ENCODE measurements at regions not wholly inside any gene's neighbourhood (a gene's known extent, or its start where the extent isn't known, plus 50 kb on each side); places are given as distances from the start of the nearest gene placed in this dataset.

DNA sequence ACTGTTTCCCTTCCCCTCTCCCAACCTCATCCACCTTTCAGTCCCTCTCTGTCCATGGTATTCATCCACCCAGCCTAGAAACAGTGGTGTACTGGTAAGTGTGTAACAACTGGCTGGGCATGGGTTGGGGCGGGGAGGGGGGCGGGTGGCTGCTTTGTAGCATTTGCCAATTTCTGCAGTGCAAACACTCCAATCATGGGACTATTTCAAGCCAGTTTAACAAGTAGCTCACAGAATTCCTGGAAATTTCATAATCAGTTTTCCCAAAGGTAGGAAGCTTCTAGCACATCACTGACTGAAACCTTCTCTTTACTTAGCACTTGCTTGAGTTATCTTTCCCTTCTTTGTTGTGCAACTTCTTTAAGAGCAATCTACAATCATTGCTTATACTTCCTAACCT, 100.8 kb upstream of the WASF3 start:
- 36% methylated on average over 2 of the region's 2 CpGs; no CpG with 5 or more reads in 1 of the 2 donors for WGBS, 2 donors (ENCODE audit: low coverage in 1 of 2)
- intact Hi-C loops (cut with DNase I; ENCODE audit: low total_unique reads) (no loop called here), in situ Hi-C loops (cut with MboI; ENCODE audit: low pct_ligation_motif_present in 1 of 4, low pct_unique_long_range_greater_than_20kb in 1 of 4, low sequenced_read_pairs in 3 of 4) (no loop called here)
- TF ChIP-seq POLR2A (IDR thresholded peaks at IDR 0.05) (no peak), EP300 (IDR thresholded peaks at IDR 0.05; ENCODE audit: low read depth) (no peak), POLR2AphosphoS5 (IDR thresholded peaks at IDR 0.05) (no peak)
- TF ChIP-seq, protein P1, sequence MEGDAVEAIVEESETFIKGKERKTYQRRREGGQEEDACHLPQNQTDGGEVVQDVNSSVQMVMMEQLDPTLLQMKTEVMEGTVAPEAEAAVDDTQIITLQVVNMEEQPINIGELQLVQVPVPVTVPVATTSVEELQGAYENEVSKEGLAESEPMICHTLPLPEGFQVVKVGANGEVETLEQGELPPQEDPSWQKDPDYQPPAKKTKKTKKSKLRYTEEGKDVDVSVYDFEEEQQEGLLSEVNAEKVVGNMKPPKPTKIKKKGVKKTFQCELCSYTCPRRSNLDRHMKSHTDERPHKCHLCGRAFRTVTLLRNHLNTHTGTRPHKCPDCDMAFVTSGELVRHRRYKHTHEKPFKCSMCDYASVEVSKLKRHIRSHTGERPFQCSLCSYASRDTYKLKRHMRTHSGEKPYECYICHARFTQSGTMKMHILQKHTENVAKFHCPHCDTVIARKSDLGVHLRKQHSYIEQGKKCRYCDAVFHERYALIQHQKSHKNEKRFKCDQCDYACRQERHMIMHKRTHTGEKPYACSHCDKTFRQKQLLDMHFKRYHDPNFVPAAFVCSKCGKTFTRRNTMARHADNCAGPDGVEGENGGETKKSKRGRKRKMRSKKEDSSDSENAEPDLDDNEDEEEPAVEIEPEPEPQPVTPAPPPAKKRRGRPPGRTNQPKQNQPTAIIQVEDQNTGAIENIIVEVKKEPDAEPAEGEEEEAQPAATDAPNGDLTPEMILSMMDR (IDR thresholded peaks at IDR 0.05), result no peak
- no peak overlapping the region for H3K4me3 ChIP-seq
- no peak for DNase-seq
- H3K27ac ChIP-seq, result no peak overlapping the region
- H3K27me3 ChIP-seq, result no peaks in the 10 kb centered on the region
- no peaks in the 10 kb centered on the region for H3K36me3 ChIP-seq
- H3K4me1 ChIP-seq, result no peaks in the 10 kb centered on the region
- H3K9me3 ChIP-seq, result no peaks in the 10 kb centered on the region

DNA sequence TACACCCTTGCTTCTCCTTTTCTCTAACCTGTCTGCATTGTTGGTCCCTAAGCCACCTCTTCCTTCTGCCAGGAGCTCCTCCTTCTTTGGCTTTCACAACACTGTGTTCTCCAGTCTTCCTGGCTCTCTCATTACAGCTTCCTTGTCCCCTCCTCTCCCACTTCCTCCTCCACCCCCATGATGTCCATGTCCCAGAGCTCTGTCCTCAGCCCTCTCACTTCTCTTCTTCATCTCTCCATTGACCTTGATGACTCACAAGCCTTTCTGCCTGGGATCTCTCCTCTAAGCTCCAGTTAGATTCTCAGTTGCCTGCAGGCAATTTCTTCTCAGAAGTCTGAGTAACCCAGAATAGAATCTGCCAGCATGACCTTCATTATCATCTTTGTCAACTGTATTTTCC, 100.3 kb upstream of the WASF3 start:
- H3K4me1 ChIP-seq, result no peaks in the 10 kb centered on the region
- H3K9me3 ChIP-seq, result no peaks in the 10 kb centered on the region
- intact Hi-C loops (cut with DNase I; ENCODE audit: low total_unique reads) (no loop called here), in situ Hi-C loops (cut with MboI; ENCODE audit: low pct_ligation_motif_present in 1 of 4, low pct_unique_long_range_greater_than_20kb in 1 of 4, low sequenced_read_pairs in 3 of 4) (no loop called here)
- H3K27me3 ChIP-seq, result no peaks in the 10 kb centered on the region
- H3K4me3 ChIP-seq, result no peak overlapping the region
- no peak overlapping the region for H3K27ac ChIP-seq
- TF ChIP-seq POLR2A (IDR thresholded peaks at IDR 0.05) (no peak), POLR2AphosphoS5 (IDR thresholded peaks at IDR 0.05) (no peak), EP300 (IDR thresholded peaks at IDR 0.05; ENCODE audit: low read depth) (no peak)
- TF ChIP-seq, protein P1 (IDR thresholded peaks at IDR 0.05), result no peak
- H3K36me3 ChIP-seq, result no peaks in the 10 kb centered on the region
- no peak for DNase-seq

DNA sequence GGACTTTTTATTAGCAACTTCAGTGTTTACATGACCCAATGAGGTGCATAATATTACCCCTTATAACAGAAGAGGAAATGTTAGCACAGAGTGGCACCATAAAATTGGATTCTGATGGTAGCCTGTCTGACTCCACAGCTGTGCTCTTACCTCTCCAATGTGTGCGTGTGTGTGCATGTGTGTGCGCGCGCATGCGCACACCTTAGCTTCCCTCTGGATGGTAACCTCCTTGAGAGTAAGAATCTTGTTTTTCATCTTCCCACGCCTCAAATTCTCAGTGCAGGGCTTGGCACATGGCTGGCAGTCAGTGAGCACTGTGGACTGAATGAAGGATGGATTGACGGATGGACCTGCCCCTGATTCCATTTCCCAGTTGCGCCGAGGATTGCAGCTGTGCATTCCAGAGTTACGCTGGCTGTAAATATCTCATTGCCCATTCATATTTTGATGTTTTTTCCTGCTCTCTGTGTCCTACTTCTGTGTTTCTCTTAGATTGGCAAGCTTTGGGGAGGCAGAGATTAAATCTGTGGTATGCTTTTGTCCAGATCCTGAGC, 99.2 kb upstream of the WASF3 start:
- DNase-seq, result no peak
- WGBS, 2 donors (ENCODE audit: low coverage in 1 of 2), result 60 to 79% methylated on average over 1 to 10 of the region's 10 CpGs
- in situ Hi-C loops (cut with MboI; ENCODE audit: low pct_ligation_motif_present in 1 of 4, low pct_unique_long_range_greater_than_20kb in 1 of 4, low sequenced_read_pairs in 3 of 4) (no loop called here), intact Hi-C loops (cut with DNase I; ENCODE audit: low total_unique reads) (no loop called here)
- Histone ChIP-seq H3K4me1 (no peaks in the 10 kb centered on the region), H3K4me3 (no peak overlapping the region), H3K9me3 (no peaks in the 10 kb centered on the region), H3K36me3 (no peaks in the 10 kb centered on the region), H3K27ac (no peak overlapping the region), H3K27me3 (no peaks in the 10 kb centered on the region)
- TF ChIP-seq POLR2A (IDR thresholded peaks at IDR 0.05) (no peak), POLR2AphosphoS5 (IDR thresholded peaks at IDR 0.05) (no peak), EP300 (IDR thresholded peaks at IDR 0.05; ENCODE audit: low read depth) (no peak)
- TF ChIP-seq, protein P1 (IDR thresholded peaks at IDR 0.05), result no peak

DNA sequence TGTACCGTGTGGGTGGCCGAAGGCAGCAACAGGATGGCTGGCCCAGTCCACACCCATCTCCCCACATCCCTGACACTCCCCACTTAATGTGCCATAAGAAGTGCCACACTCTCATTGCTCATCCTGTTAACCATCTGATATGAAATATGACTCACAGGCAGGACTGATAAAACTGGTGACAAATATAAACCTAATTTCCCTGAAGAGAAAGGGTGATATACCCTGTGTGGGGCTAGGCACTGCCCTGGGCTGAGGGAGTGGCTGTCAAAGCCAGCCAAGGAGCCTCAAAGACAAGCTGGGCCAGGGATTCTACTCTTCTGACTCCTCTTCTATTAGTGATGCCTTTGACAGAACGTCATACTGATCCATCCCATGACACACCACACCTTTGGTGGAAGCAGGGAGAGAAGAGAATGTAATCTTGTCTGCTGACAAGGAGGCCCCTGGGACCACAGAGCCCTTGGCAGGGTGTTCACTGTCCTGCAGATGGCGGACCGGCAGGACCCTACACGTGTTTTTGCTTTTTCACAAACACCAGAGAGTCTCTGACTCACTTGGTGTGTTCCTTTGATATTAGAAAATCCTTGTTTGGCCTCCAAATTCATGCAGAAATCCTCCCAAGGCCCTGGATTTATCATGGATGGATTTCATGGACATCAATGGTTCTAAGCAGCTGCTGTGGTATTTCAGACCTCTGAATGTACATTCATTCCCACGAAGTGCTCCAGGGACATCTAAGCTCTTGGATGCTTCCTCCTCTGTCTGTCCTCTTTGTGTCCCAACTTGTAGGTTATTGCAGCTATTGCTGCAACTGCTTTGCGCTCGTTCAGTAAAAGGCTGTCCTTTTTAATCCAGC, 98.0 kb upstream of the WASF3 start:
- Histone ChIP-seq H3K9me3 (no peaks in the 10 kb centered on the region), H3K27ac (peak overlapping the region in 2 of 4 donors; percentile 8 to 30), H3K27me3 (no peaks in the 10 kb centered on the region), H3K4me3 (no peak overlapping the region), H3K36me3 (no peaks in the 10 kb centered on the region), H3K4me1 (no peaks in the 10 kb centered on the region)
- TF ChIP-seq POLR2A (IDR thresholded peaks at IDR 0.05) (no peak), EP300 (IDR thresholded peaks at IDR 0.05; ENCODE audit: low read depth) (no peak), POLR2AphosphoS5 (IDR thresholded peaks at IDR 0.05) (no peak)
- TF ChIP-seq, protein P1 (IDR thresholded peaks at IDR 0.05), result no peak
- intact Hi-C loops (cut with DNase I; ENCODE audit: low total_unique reads), result no loop called here
- no peak for DNase-seq
- 67 to 73% methylated on average over 9 of the region's 9 CpGs for WGBS, 2 donors (ENCODE audit: low coverage in 1 of 2)
- in situ Hi-C loops (cut with MboI; ENCODE audit: low pct_ligation_motif_present in 1 of 4, low pct_unique_long_range_greater_than_20kb in 1 of 4, low sequenced_read_pairs in 3 of 4), result no loop called here

Measured in transverse colon (tissue), 4 donors.